Activated CD4-positive, alpha-beta T cell treated with anti-CD3 and anti-CD28 coated beads, Interleukin-2, amount 10 ng/mL, durations not matched to agents 24 days and 14 days (primary cell): ENCODE measurements at regions not wholly inside any gene's neighbourhood (a gene's known extent, or its start where the extent isn't known, plus 50 kb on each side); places are given as distances from the start of the nearest gene placed in this dataset.
"Not testable (repeated sequence)": the region's sequence is repeated elsewhere in the genome, so short reads cannot be mapped to it uniquely, and the experiment has no call there.

ENCODE experiments used
- DNase-seq: peaks from one replicate; pipeline ENCODE4 v3.0.0; 2022
- H3K27ac Mint-ChIP-seq: one replicate; pipeline ENCODE4 v1.8.0; 2022; ENCODE audit warnings: mild to moderate bottlenecking, mixed read lengths
- H3K27me3 Mint-ChIP-seq: one replicate; pipeline ENCODE4 v1.8.0; 2022; ENCODE audit warnings: mixed read lengths
- H3K36me3 Mint-ChIP-seq: one replicate; pipeline ENCODE4 v1.8.0; 2022; ENCODE audit warnings: low read depth, mild to moderate bottlenecking, mixed read lengths
- H3K4me1 Mint-ChIP-seq: one replicate; pipeline ENCODE4 v1.8.0; 2021; ENCODE audit warnings: mixed read lengths
- H3K4me3 Mint-ChIP-seq: one replicate; pipeline ENCODE4 v1.8.0; 2022; ENCODE audit warnings: mild to moderate bottlenecking, moderate library complexity, mixed read lengths
- H3K9me3 Mint-ChIP-seq: one replicate; pipeline ENCODE4 v1.8.0; 2021; ENCODE audit warnings: mixed read lengths
- intact Hi-C: fragments of 100-400 bp; cut with micrococcal nuclease; formaldehyde crosslinking; loops from one replicate; pipeline ENCODE4 v1.15.1; 2023

- H3K27me3 Mint-ChIP-seq, H3K4me1 Mint-ChIP-seq, H3K4me3 Mint-ChIP-seq, DNase-seq, H3K27ac Mint-ChIP-seq, intact Hi-C loops, H3K36me3 Mint-ChIP-seq, H3K9me3 Mint-ChIP-seq: not testable (repeated sequence)
Observed at GRCh38 chr3:125758641-125759130, 163.4 kb upstream of the OSBPL11 start.

- not testable (repeated sequence) for H3K36me3 Mint-ChIP-seq, H3K4me1 Mint-ChIP-seq, H3K9me3 Mint-ChIP-seq, DNase-seq, H3K27ac Mint-ChIP-seq, H3K4me3 Mint-ChIP-seq
- peaks cover 26% of the 10 kb centered on the region for H3K27me3 Mint-ChIP-seq
- intact Hi-C loops, result loop anchor here (10.0 kb wide), 1 partner anchor 152 kb away; no protein-coding TSS in a partner anchor
Observed at GRCh38 chr3:125762601-125763000, 167.3 kb upstream of the OSBPL11 start.

GRCh38 chr3:125766285-125766826 is 171.1 kb upstream of the OSBPL11 start:
- Mint-ChIP-seq H3K27me3 (peaks cover 26% of the 10 kb centered on the region), H3K4me3 (peak overlapping the region; percentile 75)
- H3K4me1 Mint-ChIP-seq, H3K9me3 Mint-ChIP-seq, H3K36me3 Mint-ChIP-seq, H3K27ac Mint-ChIP-seq: not testable (repeated sequence)
- peak; percentile 91 for DNase-seq
- intact Hi-C loops, result loop anchor here (10.0 kb wide), 1 partner anchor 148 kb away; no protein-coding TSS in a partner anchor

- H3K4me1 Mint-ChIP-seq, H3K27ac Mint-ChIP-seq, H3K36me3 Mint-ChIP-seq, H3K9me3 Mint-ChIP-seq: not testable (repeated sequence)
- peak; percentile 61 for DNase-seq
- H3K4me3 Mint-ChIP-seq, result peak overlapping the region; percentile 75
- intact Hi-C loops, result loop anchor here (10.0 kb wide), 1 partner anchor 148 kb away; no protein-coding TSS in a partner anchor
- peaks cover 24% of the 10 kb centered on the region for H3K27me3 Mint-ChIP-seq
Observed at GRCh38 chr3:125766931-125767330, 171.6 kb upstream of the OSBPL11 start.

- H3K4me3 Mint-ChIP-seq, result peak overlapping the region; percentile 75
Observed at GRCh38 chr3:125767641-125768040, 172.3 kb upstream of the OSBPL11 start.

GRCh38 chr3:125768821-125769220 is 173.5 kb upstream of the OSBPL11 start:
- not testable (repeated sequence) for H3K4me3 Mint-ChIP-seq, DNase-seq, H3K4me1 Mint-ChIP-seq, H3K9me3 Mint-ChIP-seq, H3K27ac Mint-ChIP-seq, H3K36me3 Mint-ChIP-seq
- peaks cover 19% of the 10 kb centered on the region for H3K27me3 Mint-ChIP-seq
- intact Hi-C loops, result loop anchor here (10.0 kb wide), 1 partner anchor 146 kb away; no protein-coding TSS in a partner anchor

More at GRCh38 chr3:125767641-125768040, 172.3 kb upstream of the OSBPL11 start:
- peaks cover 22% of the 10 kb centered on the region for H3K27me3 Mint-ChIP-seq
- intact Hi-C loops, result loop anchor here (10.0 kb wide), 1 partner anchor 147 kb away; no protein-coding TSS in a partner anchor
- no peaks in the 10 kb centered on the region for H3K9me3 Mint-ChIP-seq
- H3K4me1 Mint-ChIP-seq, result peaks cover 6% of the 10 kb centered on the region
- H3K36me3 Mint-ChIP-seq, result no peaks in the 10 kb centered on the region
- no peak overlapping the region for H3K27ac Mint-ChIP-seq
- DNase-seq, result no peak

GRCh38 chr3:125771506-125771905 is 176.2 kb upstream of the OSBPL11 start:
- H3K27me3 Mint-ChIP-seq, H3K27ac Mint-ChIP-seq, H3K9me3 Mint-ChIP-seq, H3K4me3 Mint-ChIP-seq, H3K36me3 Mint-ChIP-seq, intact Hi-C loops, H3K4me1 Mint-ChIP-seq, DNase-seq: not testable (repeated sequence)

- intact Hi-C loops, H3K27me3 Mint-ChIP-seq, H3K4me3 Mint-ChIP-seq, DNase-seq, H3K4me1 Mint-ChIP-seq, H3K9me3 Mint-ChIP-seq, H3K36me3 Mint-ChIP-seq, H3K27ac Mint-ChIP-seq: not testable (repeated sequence)
Observed at GRCh38 chr3:125774433-125775034, 179.2 kb upstream of the OSBPL11 start.

- H3K9me3 Mint-ChIP-seq, H3K4me3 Mint-ChIP-seq, H3K27me3 Mint-ChIP-seq, intact Hi-C loops, H3K27ac Mint-ChIP-seq, H3K36me3 Mint-ChIP-seq, DNase-seq, H3K4me1 Mint-ChIP-seq: not testable (repeated sequence)
Observed at GRCh38 chr3:125775106-125775505, 179.8 kb upstream of the OSBPL11 start.

- intact Hi-C loops, H3K9me3 Mint-ChIP-seq, H3K27me3 Mint-ChIP-seq, H3K27ac Mint-ChIP-seq, H3K4me3 Mint-ChIP-seq, H3K36me3 Mint-ChIP-seq, DNase-seq, H3K4me1 Mint-ChIP-seq: not testable (repeated sequence)
Observed at GRCh38 chr3:125775606-125776294, 180.5 kb upstream of the OSBPL11 start.

GRCh38 chr3:125779276-125779675 is 184.0 kb upstream of the OSBPL11 start:
- not testable (repeated sequence) for H3K9me3 Mint-ChIP-seq, H3K27me3 Mint-ChIP-seq

GRCh38 chr3:125779918-125780317 is 184.6 kb upstream of the OSBPL11 start:
- DNase-seq, H3K4me1 Mint-ChIP-seq, H3K27me3 Mint-ChIP-seq, H3K4me3 Mint-ChIP-seq, H3K27ac Mint-ChIP-seq, H3K36me3 Mint-ChIP-seq, intact Hi-C loops, H3K9me3 Mint-ChIP-seq: not testable (repeated sequence)

More at GRCh38 chr3:125779276-125779675, 184.0 kb upstream of the OSBPL11 start:
- H3K27ac Mint-ChIP-seq, H3K4me3 Mint-ChIP-seq, DNase-seq, H3K4me1 Mint-ChIP-seq, H3K36me3 Mint-ChIP-seq, intact Hi-C loops: not testable (repeated sequence)

GRCh38 chr3:125781678-125782077 is 186.4 kb upstream of the OSBPL11 start:
- H3K36me3 Mint-ChIP-seq, intact Hi-C loops, H3K4me3 Mint-ChIP-seq, H3K27me3 Mint-ChIP-seq, H3K9me3 Mint-ChIP-seq, H3K4me1 Mint-ChIP-seq, H3K27ac Mint-ChIP-seq, DNase-seq: not testable (repeated sequence)

- H3K9me3 Mint-ChIP-seq, DNase-seq, H3K36me3 Mint-ChIP-seq, H3K4me1 Mint-ChIP-seq, H3K27me3 Mint-ChIP-seq, H3K27ac Mint-ChIP-seq, intact Hi-C loops, H3K4me3 Mint-ChIP-seq: not testable (repeated sequence)
Observed at GRCh38 chr3:125790312-125790711, 178.7 kb upstream of the ROPN1B start.
